NCI-H1694 (cell line): ENCODE measurements at regions not wholly inside any gene's neighbourhood (a gene's known extent, or its start where the extent isn't known, plus 50 kb on each side); places are given as distances from the start of the nearest gene placed in this dataset.
A peak's percentile ranks its signal among the peaks of the same experiment; 100 is the strongest.

ENCODE experiments used
- DNase-seq: peaks from one replicate; lab custom pipeline; 2025; lab: John Stamatoyannopoulos, UW

- DNase-seq: no peak
These were observed 763.4 kb upstream of the ARGLU1 start for GRCh38 chr13:107331359-107331758.

DNA sequence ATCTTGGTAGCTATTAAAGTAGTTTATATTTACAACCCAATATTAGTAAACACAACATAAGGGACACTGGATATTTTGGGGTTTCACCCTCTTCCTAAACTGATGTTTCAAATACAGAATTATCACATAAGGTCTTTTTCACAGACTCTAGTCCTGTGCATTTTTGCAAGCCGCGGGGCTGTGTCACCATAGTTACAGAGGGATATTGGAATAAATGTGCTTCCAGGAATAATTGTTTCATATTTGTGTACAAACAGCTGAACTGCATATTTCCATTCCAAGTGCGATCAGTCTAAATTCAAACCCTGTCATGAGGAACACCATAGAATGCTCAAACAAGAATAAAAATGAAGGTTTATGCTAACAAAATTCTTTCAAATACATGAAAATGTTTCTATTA, 762.5 kb upstream of the ARGLU1 start:
- DNase-seq: no peak

GRCh38 chr13:107329991-107330390, 762.1 kb upstream of the ARGLU1 start:
- DNase-seq: no peak

DNA sequence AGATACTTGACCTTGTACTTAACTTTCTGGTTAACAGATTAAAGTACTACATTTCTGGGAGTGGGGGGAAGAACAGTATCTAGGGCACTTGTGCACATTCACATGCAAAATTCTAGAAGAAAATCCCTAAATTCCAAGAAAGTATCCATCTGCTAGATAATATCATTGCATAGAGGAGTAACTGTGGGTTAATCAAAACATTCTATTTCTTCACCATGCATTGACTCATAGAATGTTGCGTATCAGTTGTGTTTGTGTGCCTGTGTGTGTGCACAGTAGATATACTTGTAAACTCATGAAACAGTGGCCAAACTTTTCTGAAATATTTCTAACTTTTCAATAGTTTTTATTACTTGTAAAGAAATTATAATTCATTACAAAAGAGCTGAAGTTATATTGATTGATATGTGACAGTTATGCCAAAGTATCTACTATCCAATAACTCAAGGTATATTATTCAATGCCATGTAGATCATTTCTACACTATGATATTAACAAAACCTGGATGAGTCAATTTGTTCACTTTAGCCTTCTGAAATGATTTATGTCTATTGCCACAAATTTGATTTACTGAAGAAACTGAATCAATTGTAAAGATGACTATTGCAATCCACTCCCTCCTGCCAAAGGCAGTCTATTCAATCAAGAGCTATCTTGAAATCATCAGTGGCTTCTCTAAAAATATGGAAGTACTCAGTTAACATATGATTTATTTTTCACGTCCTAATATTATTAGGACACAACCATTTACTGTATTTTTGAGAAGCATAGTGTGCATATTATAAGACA, 756.7 kb upstream of the ARGLU1 start:
- no peak for DNase-seq

DNA sequence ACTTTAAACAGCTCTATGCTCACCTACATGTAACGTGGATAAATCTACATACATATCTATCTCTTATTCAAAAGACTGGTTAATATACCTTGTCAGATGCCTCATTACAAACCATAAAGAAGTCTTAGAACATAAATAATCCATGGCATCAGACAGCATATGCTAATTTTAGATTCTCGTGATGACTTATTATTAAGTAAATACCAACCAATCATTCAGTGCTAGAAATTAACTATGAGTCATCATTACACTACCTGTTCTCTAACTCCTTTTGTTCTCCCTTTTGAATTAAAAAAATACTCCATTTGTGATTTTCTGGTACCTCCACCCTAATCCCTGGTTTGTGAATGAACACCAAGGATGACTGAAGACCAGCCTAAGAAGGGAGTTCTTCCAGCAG, 754.3 kb upstream of the ARGLU1 start:
- no peak for DNase-seq

GRCh38 chr13:107305178-107305577, 737.2 kb upstream of the ARGLU1 start:
- no peak for DNase-seq

DNA sequence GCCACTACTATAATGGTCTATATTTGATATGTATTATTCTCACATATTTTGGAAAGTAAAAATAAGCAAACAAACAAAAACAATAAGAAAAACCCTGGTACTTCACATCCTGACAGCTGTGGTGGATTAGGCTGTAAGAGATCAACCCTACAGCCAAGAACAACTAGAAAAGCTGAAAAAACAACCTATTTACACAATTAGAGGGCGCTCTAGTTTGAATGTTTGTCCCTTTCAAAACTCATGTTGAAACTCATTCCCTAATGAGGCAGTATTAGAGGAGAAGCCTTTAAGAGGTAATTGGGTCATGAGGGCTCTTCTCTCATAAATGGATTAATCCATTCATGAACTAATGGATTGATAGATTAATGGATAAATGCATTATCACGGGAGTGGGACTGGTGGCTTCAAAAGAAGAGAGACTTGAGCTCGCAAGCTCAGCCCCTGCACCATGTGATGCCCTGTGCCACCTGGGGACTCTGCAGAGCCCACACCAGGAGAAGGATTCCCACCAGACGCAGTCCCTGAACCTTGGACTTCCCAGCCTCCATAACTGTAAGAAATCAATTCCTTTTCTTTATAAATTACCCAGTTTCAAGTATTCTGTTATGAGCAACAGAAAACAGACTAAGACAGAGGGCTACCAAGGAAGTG, 733.9 kb upstream of the ARGLU1 start:
- DNase-seq: peak; percentile 19

- DNase-seq: no peak
These were observed 731.8 kb upstream of the ARGLU1 start for GRCh38 chr13:107299717-107300116.

DNA sequence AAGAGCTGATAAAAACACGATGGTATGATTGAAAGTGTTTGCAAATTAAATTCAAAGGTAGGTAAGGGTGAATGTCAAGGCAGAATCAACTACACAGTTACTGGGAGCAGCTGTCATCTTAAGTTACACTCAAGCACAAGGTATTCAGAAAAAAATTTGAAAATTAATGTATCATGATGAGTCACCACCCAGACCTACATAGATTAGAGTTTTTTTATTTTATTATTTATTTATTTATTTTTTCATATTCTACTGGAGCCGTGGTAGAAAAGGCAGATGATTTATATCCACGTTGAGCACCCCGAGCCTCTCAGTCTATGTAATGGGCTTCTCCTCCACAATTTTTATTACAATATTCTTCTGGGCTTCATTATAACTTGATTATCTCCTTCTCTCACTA, 728.9 kb upstream of the ARGLU1 start:
- no peak for DNase-seq

- no peak for DNase-seq
These were observed 727.6 kb upstream of the ARGLU1 start for GRCh38 chr13:107295416-107296140.

DNA sequence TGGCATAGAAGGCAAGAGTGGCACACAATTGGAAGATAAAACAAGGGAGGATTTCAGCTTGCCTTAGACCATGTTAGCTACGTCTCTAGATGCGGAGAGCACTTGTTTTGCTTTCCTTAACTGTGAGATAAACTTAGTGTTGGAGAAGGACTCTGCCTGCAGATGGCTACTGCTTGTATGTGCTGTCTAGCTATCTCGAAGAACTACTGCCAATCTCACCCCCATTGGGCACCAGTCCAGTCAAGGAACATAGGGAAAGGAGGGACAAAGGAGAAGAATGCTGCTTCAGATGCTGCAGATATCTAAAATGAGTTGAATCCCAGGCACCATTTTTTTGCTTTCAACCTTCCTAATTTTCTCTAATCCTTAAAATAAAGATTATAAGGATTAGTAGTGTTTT, 726.0 kb upstream of the ARGLU1 start:
- DNase-seq: no peak

DNA sequence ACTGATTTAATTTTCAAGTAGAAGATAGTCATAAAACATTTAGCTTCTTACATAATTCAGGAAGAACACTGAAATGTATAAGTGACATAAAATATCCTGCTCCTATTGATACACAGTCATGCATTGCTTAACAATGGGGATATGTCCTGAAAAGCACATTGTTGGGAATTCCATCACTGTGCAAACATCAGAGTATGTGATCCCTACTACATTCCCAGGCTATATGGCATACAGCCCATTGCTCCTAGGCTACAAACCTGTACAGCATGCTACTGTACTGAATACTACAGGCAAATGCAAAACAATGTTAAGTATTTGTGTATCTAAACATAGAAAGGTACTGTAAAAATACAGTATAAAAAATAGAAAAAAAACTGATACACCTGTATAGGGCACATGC, 723.9 kb upstream of the ARGLU1 start:
- DNase-seq: no peak

- no peak for DNase-seq
These were observed 721.6 kb upstream of the ARGLU1 start for GRCh38 chr13:107289540-107289939.

GRCh38 chr13:107284173-107284572, 716.2 kb upstream of the ARGLU1 start:
- no peak for DNase-seq

GRCh38 chr13:107277911-107278310, 710.0 kb upstream of the ARGLU1 start:
- no peak for DNase-seq

- no peak for DNase-seq
These were observed 709.0 kb upstream of the ARGLU1 start for GRCh38 chr13:107276936-107277335.

GRCh38 chr13:107275945-107276614, 708.1 kb upstream of the ARGLU1 start:
- no peak for DNase-seq

GRCh38 chr13:107275312-107275711, 707.4 kb upstream of the ARGLU1 start:
- DNase-seq: no peak

DNA sequence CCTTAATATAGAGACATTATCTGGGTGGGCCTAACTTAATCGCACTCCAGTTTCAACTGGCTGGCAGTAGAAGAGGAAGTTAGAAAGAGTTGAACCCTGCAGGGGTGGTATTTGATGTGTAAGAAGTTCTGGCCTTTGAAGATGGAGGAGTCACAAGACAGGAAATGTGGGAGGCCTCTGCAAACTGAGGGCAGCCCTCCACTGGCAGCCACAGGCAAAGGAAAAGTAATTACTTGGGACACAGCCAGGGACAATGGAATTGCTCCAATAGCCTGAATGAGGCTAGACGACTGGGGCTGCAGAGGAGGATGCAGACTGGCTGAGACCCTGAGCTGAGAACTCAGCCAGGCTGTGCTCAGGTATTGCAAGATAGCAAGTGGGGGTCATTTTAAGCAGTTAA, 703.3 kb upstream of the ARGLU1 start:
- peak; percentile 37 for DNase-seq

DNA sequence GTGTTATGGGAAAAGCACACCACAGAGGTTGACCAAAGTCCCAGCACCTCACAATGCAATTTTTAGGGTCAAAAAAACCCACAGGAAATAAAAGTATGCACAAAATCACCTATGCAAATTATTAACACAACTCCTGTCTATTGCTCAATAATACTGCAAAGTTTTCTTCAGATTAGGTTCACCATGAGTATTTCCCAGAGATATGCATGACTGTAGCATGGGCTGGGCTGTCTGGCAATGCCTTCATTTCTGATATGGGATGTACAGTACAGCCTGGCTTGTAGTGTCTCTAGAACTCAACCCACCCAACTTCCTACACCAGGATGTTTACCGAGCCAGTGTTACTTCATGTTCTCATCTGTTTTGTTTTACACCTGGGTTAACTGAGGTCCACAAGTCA, 698.7 kb upstream of the ARGLU1 start:
- no peak for DNase-seq

DNA sequence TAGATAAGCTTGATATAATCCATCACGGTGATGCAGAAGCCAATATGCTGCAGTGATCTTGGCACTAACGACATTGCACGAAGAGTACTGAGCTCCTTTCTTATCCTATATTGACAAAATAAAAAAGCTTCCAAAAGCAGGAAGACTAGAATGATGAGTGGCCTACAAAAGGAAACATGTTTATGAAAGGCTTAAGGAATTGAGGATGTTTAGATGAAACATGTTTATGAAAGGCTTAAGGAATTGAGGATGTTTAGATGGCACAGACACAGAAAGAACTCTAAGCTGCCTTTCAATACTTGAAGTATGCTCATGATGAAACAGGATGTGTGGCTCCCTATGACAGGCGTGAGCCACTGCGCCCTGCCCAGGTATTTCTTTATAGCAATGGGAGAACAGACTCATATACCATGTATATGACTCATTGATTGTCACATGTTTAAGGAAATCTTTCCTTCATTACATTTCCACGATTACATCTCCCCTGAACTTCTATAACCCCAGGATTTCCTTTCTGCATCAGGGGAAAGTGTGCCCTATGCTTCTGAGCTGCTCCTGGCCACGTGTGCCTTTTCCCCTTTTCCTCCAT, 690.8 kb upstream of the ARGLU1 start:
- no peak for DNase-seq

DNA sequence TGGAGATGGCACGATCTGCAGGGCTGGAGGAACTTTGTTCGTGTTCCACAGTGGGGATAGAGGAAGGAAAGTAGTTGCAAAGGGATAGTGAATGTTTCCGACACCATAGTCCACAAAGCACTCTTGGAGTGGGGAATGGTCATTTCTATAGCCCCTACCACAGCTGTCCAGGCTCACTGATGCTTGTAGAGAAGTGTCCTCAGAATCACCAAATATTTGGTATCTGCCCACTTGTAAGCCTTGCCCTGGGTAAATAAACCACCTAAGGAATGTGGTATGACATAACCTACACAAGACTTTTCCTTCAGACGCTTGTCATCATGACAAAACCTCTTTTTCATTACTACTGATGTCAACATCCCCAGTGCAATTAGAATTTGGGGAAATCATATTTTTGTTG, 686.5 kb upstream of the ARGLU1 start:
- DNase-seq: no peak
